NB4 (cell line): ENCODE measurements at regions not wholly inside any gene's neighbourhood (a gene's known extent, or its start where the extent isn't known, plus 50 kb on each side); places are given as distances from the start of the nearest gene placed in this dataset.

Experiments used
- DNase-seq: peaks from one replicate; pipeline ENCODE4 v3.0.0; 2010; ENCODE audit warnings: low read depth
- H3K4me3 ChIP-seq: one replicate; pipeline ENCODE4 v1.5.1; 2011; ENCODE audit warnings: mild to moderate bottlenecking, low read depth, low read length, moderate library complexity
- CTCF ChIP-seq: IDR thresholded peaks from one replicate; pipeline ENCODE4 v1.5.1; 2012; ENCODE audit warnings: low read depth, low read length
- MAX ChIP-seq: IDR thresholded peaks from 2 replicates; pipeline ENCODE4 v1.6.1; 2011; ENCODE audit warnings: low read depth, low read length
- MYC ChIP-seq: IDR thresholded peaks from 2 replicates; pipeline ENCODE4 v1.6.1; 2011; ENCODE audit warnings: low read depth, low read length
- POLR2A ChIP-seq: IDR thresholded peaks from 2 replicates; pipeline ENCODE4 v1.6.1; 2011; ENCODE audit warnings: mild to moderate bottlenecking; ENCODE audit not compliant: insufficient read length; ENCODE audit errors: extremely low read depth

GRCh38 chr5:143929486-143929885 lies 117.5 kb downstream of the HMHB1 start:
- TF ChIP-seq MAX (no peak), MYC (no peak), CTCF (no peak), POLR2A (no peak)
- H3K4me3 ChIP-seq, result no peak overlapping the region
- no peak for DNase-seq

- DNase-seq, result no peak
- H3K4me3 ChIP-seq, result no peak overlapping the region
- TF ChIP-seq CTCF (no peak), POLR2A (no peak), MYC (no peak), MAX (no peak)
Observed at GRCh38 chr5:143930561-143930960, 118.6 kb downstream of the HMHB1 start.

- TF ChIP-seq POLR2A (no peak), MAX (no peak), MYC (no peak), CTCF (no peak)
- H3K4me3 ChIP-seq, result no peak overlapping the region
- no peak for DNase-seq
Observed at GRCh38 chr5:143931476-143931875, 119.5 kb downstream of the HMHB1 start.

GRCh38 chr5:143931986-143932385 lies 120.0 kb downstream of the HMHB1 start:
- DNase-seq, result no peak
- TF ChIP-seq CTCF (no peak), MAX (no peak)
- no peak overlapping the region for H3K4me3 ChIP-seq

GRCh38 chr5:143932584-143932983 lies 120.6 kb downstream of the HMHB1 start:
- TF ChIP-seq MYC (no peak), POLR2A (no peak), MAX (no peak), CTCF (no peak)
- no peak for DNase-seq

GRCh38 chr5:143933451-143933850 lies 121.5 kb downstream of the HMHB1 start:
- TF ChIP-seq MAX (no peak), POLR2A (no peak)
- H3K4me3 ChIP-seq, result no peak overlapping the region
- DNase-seq, result no peak

More at GRCh38 chr5:143932584-143932983, 120.6 kb downstream of the HMHB1 start:
- H3K4me3 ChIP-seq, result no peak overlapping the region
